Astrocyte of the cerebellum (primary cell): ENCODE measurements at regions not wholly inside any gene's neighbourhood (a gene's known extent, or its start where the extent isn't known, plus 50 kb on each side); places are given as distances from the start of the nearest gene placed in this dataset.

Experiments
- DNase-seq: peaks from one replicate; pipeline ENCODE4 v3.0.0-alpha.2; 2011; ENCODE audit warnings: low read depth
- H3K4me3 ChIP-seq: 2 replicates; pipeline ENCODE4 v1.5.1; 2011; ENCODE audit warnings: mild to moderate bottlenecking, low read depth, low read length, moderate library complexity
- in situ Hi-C: cut with HindIII; loops from 2 replicates; pipeline ENCODE4 v1.10.0; 2017; ENCODE audit warnings: low sequenced_read_pairs
- TF ChIP-seq, protein P1 (sequence below): IDR thresholded peaks from 2 replicates; pipeline ENCODE4 v1.5.1; 2012; ENCODE audit warnings: low read length, low read depth, moderate library complexity, mild to moderate bottlenecking; ENCODE audit errors: missing control alignments

DNA sequence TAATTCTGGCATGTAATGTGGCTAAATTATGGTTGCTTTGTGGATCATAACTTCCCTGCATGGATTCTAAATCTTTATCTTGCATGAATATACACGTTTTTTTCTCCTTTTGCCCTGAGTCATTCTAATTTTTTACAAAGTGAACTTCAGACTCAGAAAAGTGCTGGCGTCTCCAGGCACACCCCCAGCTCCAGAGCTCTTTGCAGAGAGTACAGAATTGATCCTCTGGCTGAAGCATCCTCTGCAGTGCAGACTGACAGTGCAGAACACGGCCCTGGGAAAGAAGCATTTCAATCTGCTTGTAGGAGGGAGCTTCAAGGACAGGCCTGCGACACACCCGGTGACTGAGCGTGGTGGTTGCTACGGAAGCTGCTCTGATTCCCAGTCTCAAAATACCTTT lies 228.1 kb downstream of the FGF9 start:
- no peak overlapping the region for H3K4me3 ChIP-seq
- in situ Hi-C loops, result no loop called here
- no peak for DNase-seq
- TF ChIP-seq, protein P1, sequence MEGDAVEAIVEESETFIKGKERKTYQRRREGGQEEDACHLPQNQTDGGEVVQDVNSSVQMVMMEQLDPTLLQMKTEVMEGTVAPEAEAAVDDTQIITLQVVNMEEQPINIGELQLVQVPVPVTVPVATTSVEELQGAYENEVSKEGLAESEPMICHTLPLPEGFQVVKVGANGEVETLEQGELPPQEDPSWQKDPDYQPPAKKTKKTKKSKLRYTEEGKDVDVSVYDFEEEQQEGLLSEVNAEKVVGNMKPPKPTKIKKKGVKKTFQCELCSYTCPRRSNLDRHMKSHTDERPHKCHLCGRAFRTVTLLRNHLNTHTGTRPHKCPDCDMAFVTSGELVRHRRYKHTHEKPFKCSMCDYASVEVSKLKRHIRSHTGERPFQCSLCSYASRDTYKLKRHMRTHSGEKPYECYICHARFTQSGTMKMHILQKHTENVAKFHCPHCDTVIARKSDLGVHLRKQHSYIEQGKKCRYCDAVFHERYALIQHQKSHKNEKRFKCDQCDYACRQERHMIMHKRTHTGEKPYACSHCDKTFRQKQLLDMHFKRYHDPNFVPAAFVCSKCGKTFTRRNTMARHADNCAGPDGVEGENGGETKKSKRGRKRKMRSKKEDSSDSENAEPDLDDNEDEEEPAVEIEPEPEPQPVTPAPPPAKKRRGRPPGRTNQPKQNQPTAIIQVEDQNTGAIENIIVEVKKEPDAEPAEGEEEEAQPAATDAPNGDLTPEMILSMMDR, result no peak

DNA sequence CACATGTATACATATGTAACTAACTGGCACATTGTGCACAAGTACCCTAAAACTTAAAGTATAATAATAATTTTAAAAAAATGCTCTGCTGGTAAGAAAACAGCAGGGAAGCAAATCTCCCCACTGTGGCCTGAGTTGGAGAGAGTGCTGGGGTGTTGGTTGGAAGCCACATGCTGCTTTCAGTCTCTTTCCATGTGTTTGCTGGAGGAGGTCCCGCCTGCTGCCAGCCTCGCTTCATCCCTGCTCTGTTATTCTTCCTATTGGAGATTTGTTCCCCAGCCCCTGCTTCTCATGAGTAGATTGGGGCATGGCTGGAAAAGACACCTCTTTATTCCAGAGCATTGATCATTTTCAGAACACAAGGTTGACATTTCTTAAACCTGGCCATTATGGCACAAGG lies 230.5 kb downstream of the FGF9 start:
- DNase-seq, result no peak
- no peak overlapping the region for H3K4me3 ChIP-seq
- in situ Hi-C loops, result no loop called here
- TF ChIP-seq, protein P1, result no peak

DNA sequence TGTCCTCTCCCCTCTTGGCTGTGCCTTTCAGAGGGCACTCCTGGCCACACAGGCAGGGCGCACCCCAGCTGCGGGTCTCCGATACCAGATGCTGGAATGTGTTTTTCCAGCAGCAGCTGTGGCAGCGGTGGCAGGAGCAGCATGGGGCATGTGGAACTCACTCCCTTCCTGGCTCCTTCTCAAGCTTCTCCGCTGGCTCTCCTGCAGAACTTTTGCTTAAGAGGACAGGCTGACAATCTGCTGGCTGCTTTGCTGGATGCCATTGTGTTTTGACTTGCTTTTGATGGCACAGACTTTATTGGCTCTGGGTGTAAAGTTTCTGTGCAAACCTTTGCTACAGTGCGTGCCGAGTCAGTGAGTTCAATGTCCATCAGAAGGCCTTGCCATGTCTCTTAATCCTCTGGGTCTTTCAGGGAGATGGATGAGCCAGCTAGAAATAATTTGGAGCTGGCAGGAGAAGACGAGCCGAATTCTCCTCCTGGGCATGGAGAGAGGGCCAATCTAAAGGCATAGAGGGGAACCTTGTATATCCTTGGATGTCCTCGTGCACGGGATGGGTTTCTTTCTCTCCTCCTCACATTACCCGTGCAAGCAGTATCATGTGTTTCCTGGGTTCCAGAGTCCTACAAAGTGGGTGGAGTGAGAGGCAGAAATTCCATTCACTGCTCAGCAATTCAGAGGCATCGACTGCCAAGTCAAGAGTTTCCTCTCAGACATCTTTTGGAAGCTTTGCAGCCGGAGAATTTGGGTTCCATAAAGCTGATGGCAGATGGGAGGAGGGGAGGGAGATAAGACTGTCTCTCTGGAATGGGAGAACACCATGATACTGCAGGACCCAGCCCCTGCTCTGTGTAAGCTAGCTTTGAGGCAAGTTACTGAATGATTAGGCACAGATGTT lies 231.2 kb downstream of the FGF9 start:
- TF ChIP-seq, protein P1, result no peak
- in situ Hi-C loops, result no loop called here
- no peak overlapping the region for H3K4me3 ChIP-seq

DNA sequence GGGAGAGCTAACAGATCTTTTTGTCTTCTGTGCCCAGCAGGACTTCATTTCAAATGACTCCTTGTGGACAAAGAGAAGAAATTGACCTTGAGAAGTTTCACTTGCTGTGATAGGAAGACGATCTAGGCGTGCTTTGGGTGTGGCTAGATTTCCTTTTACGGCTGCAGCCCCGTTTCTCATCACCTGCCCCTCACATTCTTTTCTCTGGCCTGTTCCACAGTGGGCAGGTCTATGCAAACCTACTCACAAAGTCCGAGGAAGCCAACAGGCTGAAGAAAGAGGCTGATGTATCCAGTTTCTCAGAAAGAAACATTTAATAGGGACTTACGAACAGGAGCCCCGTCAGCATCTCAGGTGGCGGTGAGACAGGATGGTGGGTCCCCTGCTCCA lies 231.8 kb downstream of the FGF9 start:
- no peak for DNase-seq
- no peak overlapping the region for H3K4me3 ChIP-seq
- in situ Hi-C loops, result no loop called here
- TF ChIP-seq, protein P1, result no peak

More for the DNA sequence above, 231.2 kb downstream of the FGF9 start:
- no peak for DNase-seq

DNA sequence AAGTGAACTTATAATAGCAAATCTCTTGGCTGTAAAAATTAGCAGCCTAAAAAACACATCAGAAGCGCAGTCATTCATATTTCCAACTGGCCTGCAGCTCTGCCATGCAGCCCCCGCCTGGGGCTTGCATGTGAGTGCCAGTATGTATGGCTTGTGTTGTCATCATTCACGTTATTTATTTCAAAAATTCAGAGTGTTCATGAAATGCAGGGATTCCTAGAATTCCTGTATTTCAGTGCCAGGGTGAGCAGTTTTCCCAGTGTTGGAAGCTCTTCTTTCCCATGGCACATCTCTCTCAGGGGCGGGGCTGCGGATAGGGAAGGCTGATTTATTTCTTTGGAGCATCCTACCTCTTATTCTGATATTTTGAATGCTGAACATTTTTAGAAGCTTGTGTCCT lies 234.6 kb downstream of the FGF9 start:
- DNase-seq, result no peak
- in situ Hi-C loops, result no loop called here
- TF ChIP-seq, protein P1, result no peak
- H3K4me3 ChIP-seq, result no peak overlapping the region

DNA sequence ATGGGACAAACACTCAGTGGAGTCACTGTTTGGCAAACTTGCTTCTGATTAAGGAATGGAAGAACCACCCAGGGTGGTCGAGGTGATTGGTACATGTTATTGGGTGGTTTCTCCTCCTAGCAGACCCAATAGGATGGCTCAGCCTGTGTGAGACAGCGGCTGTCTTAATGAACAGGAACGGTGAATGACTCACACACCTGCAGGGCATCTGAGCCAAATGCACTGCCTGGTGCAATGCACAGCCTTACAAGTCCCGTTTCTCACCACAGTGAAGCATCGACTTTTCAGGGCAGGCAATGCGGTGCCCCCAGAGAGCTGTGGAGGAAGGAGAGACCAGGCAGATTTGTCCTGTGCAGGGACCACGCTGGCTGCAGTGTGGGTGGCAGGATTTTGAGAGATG lies 238.5 kb downstream of the FGF9 start:
- no peak overlapping the region for H3K4me3 ChIP-seq
- DNase-seq, result no peak
- in situ Hi-C loops, result no loop called here
- TF ChIP-seq, protein P1, result no peak
